SJCRH30 (cell line): ENCODE measurements at regions not wholly inside any gene's neighbourhood (a gene's known extent, or its start where the extent isn't known, plus 50 kb on each side); places are given as distances from the start of the nearest gene placed in this dataset.

Experiments used
- DNase-seq, 2 experiments: peaks; one replicate each; pipeline ENCODE4 v3.0.0-alpha.2; 2015 to 2020
- H3K27ac ChIP-seq: fragments of 250-450 bp; sonication (Bioruptor Pico); 2 replicates; pipeline ENCODE4 v1.5.1; 2020; ENCODE audit warnings: mild to moderate bottlenecking, moderate library complexity
- H3K27me3 ChIP-seq: fragments of 250-450 bp; sonication (Bioruptor Pico); 2 replicates; pipeline ENCODE4 v1.5.1; 2020; ENCODE audit warnings: mild to moderate bottlenecking, moderate library complexity
- H3K36me3 ChIP-seq: fragments of 250-450 bp; sonication (Bioruptor Pico); 2 replicates; pipeline ENCODE4 v1.5.1; 2020; ENCODE audit warnings: mild to moderate bottlenecking, moderate library complexity
- H3K4me1 ChIP-seq: fragments of 250-450 bp; sonication (Bioruptor Pico); 2 replicates; pipeline ENCODE4 v1.5.1; 2020; ENCODE audit warnings: mild to moderate bottlenecking, moderate library complexity
- H3K4me3 ChIP-seq: fragments of 250-450 bp; sonication (Bioruptor Pico); 2 replicates; pipeline ENCODE4 v1.5.1; 2020; ENCODE audit warnings: mild to moderate bottlenecking, moderate library complexity
- H3K9me3 ChIP-seq: fragments of 250-450 bp; sonication (Bioruptor Pico); replicated peaks from 2 replicates; pipeline ENCODE4 v1.5.1; 2020; ENCODE audit warnings: mild to moderate bottlenecking, moderate library complexity

DNA sequence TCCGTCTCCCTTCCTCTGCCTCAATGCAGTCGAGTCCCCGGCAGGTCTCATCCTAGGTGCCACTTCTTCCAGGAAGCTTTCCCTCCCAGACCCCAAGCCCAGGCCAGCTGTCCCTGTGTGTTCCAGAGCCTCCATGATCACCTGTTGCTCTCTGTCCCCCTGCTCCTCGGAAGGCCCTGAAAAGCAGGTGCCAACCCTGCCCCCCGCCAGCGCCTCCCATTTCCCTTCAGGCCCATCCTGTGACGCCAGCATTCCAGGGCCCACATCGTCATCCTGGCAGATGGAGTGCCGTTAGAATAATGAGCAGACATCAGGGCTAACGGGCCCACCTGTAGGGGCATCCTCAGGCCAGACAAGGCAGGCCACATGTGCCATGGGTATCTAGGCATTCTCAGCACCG lies 253.0 kb upstream of the PPP2R2D start:
- Histone ChIP-seq H3K36me3 (no peaks in the 10 kb centered on the region), H3K4me3 (no peak overlapping the region), H3K27ac (no peak overlapping the region), H3K4me1 (no peaks in the 10 kb centered on the region), H3K9me3 (no peaks in the 10 kb centered on the region), H3K27me3 (no peaks in the 10 kb centered on the region)
- DNase-seq, result no peak

DNA sequence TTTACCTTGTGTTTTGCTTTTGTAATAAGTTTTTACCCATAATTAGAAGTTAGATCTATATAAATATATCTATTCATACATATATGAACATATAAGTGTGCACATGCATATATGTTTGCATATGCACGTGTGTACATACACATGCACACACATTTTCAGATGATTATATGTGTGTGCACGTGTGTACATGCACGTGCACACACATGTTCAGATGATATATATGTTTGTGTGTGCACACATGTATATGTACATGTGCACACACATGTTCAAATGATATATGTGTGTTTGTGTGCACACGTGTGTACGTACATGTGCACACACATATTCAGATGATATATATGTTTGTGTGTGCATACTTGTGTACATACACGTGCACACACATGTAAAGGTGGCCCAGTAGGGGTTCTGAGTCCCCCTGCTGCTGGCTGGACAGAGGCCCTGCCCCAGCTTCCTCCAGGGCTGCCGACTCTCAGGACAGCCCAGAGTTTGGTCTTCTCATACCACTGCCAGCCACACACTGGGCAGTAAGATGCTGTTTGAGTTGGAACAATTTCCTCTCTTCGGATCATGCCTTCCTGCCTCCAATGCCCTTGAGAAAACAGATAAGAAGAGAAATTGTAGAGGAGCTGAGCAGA lies 252.3 kb upstream of the PPP2R2D start:
- H3K4me1 ChIP-seq, result no peaks in the 10 kb centered on the region
- H3K4me3 ChIP-seq, result no peak overlapping the region
- H3K9me3 ChIP-seq, result no peaks in the 10 kb centered on the region
- no peaks in the 10 kb centered on the region for H3K27me3 ChIP-seq
- H3K27ac ChIP-seq, result no peak overlapping the region
- DNase-seq, result no peak
- H3K36me3 ChIP-seq, result no peaks in the 10 kb centered on the region

DNA sequence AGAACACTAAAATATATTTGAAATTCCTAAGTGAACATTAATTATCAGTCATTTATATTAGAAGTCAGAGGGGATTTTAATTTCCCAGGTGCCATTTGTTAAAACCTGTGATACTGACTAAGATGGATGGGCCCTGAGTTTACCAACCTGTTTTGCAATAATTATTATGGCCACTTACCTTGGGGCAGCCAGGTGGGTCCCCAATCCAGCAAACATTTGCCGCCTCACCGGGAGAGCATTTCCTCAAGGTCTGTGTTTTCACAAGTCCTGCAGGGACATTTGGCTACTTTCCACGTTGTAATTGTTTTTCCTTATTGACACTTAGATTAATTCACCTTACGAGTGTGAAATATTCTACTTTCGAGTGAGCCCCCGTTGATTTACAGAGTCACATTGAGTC lies 251.2 kb upstream of the PPP2R2D start:
- H3K27me3 ChIP-seq, result no peaks in the 10 kb centered on the region
- H3K4me3 ChIP-seq, result no peak overlapping the region
- no peaks in the 10 kb centered on the region for H3K36me3 ChIP-seq
- H3K27ac ChIP-seq, result no peak overlapping the region
- no peaks in the 10 kb centered on the region for H3K9me3 ChIP-seq
- no peak for DNase-seq
- H3K4me1 ChIP-seq, result no peaks in the 10 kb centered on the region

DNA sequence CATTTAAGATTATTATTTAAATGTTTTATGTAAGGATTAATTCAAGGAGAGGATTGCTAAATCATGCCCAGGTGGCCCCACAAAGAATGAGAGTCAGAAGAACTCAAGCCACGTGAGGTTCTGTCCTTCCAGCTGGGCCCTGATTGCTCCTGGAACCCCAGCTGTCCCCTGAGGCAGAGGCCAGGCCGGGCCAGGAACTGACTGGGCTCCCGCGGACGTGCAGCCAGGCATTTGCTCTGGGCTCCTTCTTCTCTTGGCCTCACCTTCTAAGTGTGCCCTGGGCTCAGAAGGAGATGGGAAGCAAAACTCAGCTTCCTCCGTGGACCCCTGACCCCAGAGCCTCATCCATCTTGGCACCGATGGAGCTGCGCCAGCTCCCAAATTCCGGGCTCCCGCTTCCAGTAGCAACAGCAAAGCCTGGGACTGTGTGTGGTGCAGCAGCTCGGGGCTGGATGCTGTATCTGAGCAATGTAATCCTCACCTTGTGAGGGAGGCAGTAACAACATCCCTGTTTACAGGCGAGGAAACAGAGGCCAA lies 250.6 kb upstream of the PPP2R2D start:
- no peaks in the 10 kb centered on the region for H3K9me3 ChIP-seq

DNA sequence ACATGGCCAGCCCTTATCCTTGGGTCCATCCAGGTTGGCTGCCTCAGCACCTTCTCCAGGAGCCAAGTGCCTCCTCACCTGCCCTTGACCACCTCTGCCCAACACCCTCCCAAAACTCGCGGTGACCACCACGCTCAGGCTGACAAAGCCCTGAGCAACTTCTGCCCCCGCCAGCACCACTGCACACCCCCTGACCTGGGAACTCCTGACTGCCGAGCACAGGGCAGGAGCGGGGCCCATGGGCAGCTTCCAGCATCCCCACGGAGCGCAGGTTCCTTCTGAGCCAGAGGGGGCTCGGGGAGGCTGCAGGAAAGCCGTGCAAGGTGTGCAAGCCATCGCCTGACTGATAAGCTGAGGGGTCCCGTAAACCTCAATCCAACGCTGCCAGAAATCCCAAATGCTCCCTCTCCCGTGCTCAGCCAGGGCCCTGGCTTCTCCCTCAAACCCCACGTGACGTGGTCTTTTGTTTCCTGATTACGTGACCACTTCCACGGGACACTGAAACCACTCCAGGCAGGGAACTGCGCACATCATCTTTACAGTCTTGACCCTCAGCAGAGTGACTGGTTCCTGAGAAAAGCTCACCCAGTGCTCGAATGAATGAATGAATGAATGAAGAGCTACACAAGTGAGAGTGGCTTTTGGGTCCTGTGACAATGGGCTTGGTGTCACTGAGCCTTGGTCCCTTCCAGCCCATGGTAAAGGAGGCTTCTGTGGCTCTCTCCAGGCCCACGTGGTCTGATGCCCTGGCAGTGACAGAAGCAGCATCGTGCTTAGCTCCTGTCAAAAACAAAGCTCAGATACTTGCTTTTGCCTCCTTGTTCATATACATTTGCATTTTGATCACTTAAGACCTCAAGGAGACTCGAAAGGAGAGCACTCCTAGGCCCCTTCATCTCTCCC lies 249.8 kb upstream of the PPP2R2D start:
- no peaks in the 10 kb centered on the region for H3K4me1 ChIP-seq
- H3K36me3 ChIP-seq, result no peaks in the 10 kb centered on the region
- DNase-seq, result no peak
- no peaks in the 10 kb centered on the region for H3K9me3 ChIP-seq
- no peaks in the 10 kb centered on the region for H3K27me3 ChIP-seq
- no peak overlapping the region for H3K4me3 ChIP-seq
- H3K27ac ChIP-seq, result no peak overlapping the region

More for the DNA sequence above, 250.6 kb upstream of the PPP2R2D start:
- no peaks in the 10 kb centered on the region for H3K4me1 ChIP-seq
- no peak for DNase-seq
- H3K36me3 ChIP-seq, result no peaks in the 10 kb centered on the region
- no peak overlapping the region for H3K27ac ChIP-seq
- no peaks in the 10 kb centered on the region for H3K27me3 ChIP-seq
- H3K4me3 ChIP-seq, result no peak overlapping the region

DNA sequence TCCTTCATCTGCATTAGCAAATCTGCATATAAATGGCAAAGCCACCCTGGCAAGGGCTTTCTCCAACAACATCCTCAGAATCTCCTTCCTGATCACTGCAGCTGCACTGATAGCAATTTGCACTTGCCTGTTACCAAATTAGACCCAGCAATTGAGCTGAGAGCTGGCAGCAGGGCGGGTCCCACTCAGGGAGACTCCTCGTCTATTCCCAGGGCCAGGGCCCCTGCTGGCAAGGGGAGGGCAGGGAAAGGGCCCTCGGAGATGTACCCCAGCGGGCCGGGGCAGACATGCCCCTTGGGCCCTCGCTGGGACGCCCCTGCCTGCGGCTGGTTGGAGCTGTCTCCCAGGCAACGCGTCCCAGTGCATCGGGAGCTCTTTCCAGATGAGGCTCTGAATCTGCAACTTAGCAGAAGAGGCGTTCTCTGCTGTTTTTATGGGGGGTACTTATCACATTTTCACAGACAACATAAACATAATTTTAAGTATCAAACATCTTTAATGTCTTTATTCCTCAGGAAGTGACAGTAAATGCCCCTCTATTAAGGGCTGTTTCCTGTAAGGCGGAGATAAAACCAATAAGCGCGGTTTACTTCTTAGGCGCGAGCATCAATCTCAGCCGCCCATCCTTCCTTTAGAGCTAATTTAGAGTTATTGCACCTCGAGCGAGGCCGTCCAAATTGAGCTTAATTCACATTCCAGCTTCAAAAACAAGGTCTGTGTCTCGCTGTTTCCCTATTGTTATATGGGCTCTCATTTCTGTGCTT lies 249.0 kb upstream of the PPP2R2D start:
- Histone ChIP-seq H3K36me3 (no peaks in the 10 kb centered on the region), H3K27me3 (no peaks in the 10 kb centered on the region), H3K9me3 (no peaks in the 10 kb centered on the region), H3K4me3 (no peak overlapping the region), H3K4me1 (no peaks in the 10 kb centered on the region), H3K27ac (no peak overlapping the region)
- no peak for DNase-seq

DNA sequence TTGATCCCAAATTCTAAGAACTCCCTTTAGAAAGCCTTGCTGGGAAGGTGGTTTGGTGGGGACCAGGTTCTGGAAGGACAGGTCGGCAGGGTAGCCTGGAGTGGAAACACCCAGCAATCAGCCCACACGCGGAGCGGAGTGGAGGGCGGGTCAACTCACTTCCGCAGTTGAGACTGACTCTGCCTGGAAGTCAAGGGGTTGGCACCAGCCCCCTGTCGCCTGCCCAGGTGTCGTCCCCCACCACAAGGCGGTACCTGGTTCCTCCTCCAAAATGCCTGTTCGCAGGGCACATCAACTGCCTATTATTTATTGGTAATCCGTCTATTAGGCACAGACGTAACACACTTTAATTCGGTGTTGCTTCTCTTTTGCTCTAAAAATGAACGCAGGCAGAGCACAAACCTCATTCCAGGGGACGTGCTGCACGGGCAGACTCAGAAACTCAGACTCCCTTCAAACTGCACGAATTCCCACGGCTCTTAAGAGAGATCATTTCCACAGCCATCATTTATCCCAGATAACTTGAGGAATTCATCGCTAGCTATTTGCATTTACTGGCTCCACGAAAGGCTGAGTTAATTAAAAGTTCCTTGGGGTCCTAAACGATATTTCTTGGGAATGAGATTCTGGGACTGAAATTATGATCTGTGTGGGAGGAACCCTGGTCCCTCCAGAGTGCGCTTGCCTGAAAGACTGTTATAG lies 248.2 kb upstream of the PPP2R2D start:
- H3K27ac ChIP-seq, result no peak overlapping the region
- no peaks in the 10 kb centered on the region for H3K4me1 ChIP-seq
- no peak for DNase-seq
- H3K4me3 ChIP-seq, result no peak overlapping the region
- H3K9me3 ChIP-seq, result no peaks in the 10 kb centered on the region
- H3K27me3 ChIP-seq, result no peaks in the 10 kb centered on the region
- H3K36me3 ChIP-seq, result no peaks in the 10 kb centered on the region

DNA sequence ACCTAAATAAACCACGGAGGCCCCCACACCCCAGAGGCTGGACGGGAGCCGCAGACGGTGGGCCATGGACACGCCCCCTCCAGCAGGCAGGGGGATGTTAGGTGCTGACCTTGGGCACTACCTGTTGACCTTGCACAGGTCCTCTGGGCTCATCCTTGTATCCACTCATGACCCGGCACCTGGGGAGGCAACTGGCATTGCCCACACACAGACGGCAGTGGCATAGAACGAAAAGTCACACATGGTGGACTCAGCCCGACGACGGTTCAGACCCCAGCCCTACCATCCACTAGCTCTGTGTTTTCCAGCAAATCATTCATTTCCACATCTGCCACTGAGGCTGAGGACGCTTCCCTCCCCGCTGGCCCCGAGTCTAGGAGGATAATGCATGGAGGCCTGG lies 247.7 kb upstream of the PPP2R2D start:
- no peak for DNase-seq
- H3K9me3 ChIP-seq, result no peaks in the 10 kb centered on the region
- H3K4me3 ChIP-seq, result no peak overlapping the region
- H3K4me1 ChIP-seq, result no peaks in the 10 kb centered on the region
- H3K36me3 ChIP-seq, result no peaks in the 10 kb centered on the region
- no peak overlapping the region for H3K27ac ChIP-seq
- no peaks in the 10 kb centered on the region for H3K27me3 ChIP-seq

DNA sequence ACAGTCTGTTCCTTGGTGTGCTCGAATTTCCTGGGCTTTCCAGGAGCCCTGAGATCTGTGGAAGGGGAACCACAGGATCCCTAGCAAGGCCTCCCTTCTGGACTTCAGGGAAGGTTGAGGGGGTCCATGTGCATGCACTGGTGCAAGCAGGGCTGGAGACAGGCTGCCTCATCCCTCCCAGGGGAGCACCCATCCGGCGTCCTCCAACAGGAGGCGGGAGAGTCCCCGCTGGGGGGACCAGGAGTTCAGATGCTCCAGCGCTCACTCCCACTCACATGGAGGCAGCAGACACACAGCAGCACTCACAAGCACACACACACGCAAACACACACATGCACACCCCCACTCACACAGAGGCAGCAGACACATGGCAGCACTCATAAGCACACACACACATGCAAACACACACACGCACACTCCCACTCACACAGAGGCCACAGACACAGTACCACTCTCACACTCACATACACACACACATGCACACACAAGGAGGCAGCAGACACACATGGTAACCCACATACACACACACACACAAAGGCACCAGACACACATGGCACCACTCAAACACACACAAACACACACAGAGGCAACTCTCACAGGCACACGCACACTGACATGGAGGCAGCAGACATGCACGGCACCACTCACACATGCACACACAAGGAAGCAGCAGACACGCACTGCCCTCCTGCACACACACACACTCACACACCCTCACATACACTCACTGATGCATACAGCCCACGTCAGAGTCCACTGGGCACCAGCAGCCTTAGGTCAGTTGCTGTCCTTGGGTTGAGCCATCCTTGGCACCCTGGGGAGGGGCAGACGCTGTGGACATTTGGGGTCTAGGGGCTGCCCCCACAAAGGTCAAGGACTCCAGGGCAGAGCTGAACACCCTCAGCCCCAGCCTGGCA lies 247.0 kb upstream of the PPP2R2D start:
- H3K4me1 ChIP-seq, result no peaks in the 10 kb centered on the region
- no peaks in the 10 kb centered on the region for H3K36me3 ChIP-seq
- H3K4me3 ChIP-seq, result no peak overlapping the region
- no peaks in the 10 kb centered on the region for H3K27me3 ChIP-seq
- H3K27ac ChIP-seq, result no peak overlapping the region
- no peak for DNase-seq
- H3K9me3 ChIP-seq, result no peaks in the 10 kb centered on the region

DNA sequence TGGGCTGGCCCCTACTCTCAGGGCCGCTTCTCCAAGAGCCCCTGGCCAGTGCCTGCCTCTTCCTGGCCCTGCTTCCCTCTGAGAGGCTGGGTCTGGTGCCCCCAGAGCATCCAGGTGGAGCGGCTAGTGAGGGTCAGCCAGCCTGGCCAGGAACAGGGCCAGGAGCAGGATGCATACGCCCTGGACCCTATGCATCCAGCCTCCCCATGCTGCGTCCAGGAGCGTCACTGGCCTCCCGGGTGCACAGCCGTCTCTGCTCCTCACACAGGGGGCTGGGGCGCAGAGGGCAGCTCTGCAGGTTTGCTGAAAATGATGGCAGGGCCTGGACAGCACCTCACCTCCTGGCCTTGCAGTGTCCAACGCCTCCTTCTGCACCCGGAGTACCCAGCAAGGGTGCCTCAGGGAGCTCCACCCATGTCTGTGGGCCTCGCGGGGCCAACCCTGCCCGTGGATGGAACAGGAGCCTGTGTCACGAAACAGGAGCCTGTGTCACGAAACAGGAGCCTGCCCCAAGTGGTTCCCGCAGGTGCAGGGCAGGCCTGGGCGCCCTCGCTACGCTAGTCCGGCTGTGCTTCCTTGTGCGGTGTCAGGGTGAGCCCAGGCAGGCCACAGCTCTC lies 246.2 kb upstream of the PPP2R2D start:
- no peaks in the 10 kb centered on the region for H3K27me3 ChIP-seq
- H3K36me3 ChIP-seq, result no peaks in the 10 kb centered on the region
- H3K4me3 ChIP-seq, result no peak overlapping the region
- H3K27ac ChIP-seq, result no peak overlapping the region
- no peaks in the 10 kb centered on the region for H3K9me3 ChIP-seq
- no peak for DNase-seq
- H3K4me1 ChIP-seq, result no peaks in the 10 kb centered on the region

DNA sequence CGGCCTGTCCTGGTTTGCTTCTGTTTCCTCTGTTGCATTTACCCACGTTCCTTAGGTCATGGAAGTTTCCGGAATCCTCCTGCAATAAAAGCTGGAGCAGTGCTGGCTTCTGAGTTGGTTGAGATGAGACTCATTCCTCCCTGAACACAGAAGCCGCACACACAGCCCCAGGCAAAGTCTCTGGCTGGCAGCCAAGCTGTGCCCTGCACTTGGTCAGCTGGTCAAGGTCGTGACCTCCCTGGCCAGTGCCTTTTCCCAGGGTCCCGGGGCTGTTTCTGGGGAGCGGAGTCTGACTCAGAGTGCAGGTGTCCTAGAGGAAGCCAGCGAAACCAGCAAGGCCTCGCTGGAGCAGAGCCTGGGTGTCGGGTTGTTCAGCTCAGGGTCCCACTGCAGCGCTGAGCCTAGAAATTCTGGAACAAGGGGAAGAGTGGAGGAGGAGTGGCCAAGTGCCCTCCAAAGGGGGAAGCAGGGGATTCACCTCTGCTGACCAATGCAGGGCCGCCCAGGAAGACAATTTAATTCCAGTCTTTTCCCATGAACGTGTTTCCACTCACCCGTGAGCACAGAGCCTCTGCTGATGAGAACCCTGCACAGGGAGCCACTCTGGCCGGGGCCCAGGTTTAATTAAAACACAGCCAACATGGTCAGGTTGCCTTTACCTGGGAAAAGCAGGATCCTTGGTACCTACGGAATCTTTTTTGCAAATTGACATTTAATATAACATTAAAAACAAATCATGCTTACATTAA lies 245.5 kb upstream of the PPP2R2D start:
- no peaks in the 10 kb centered on the region for H3K4me1 ChIP-seq
- no peaks in the 10 kb centered on the region for H3K27me3 ChIP-seq
- no peaks in the 10 kb centered on the region for H3K9me3 ChIP-seq
- no peaks in the 10 kb centered on the region for H3K36me3 ChIP-seq
- no peak for DNase-seq
- H3K27ac ChIP-seq, result no peak overlapping the region
- H3K4me3 ChIP-seq, result no peak overlapping the region

DNA sequence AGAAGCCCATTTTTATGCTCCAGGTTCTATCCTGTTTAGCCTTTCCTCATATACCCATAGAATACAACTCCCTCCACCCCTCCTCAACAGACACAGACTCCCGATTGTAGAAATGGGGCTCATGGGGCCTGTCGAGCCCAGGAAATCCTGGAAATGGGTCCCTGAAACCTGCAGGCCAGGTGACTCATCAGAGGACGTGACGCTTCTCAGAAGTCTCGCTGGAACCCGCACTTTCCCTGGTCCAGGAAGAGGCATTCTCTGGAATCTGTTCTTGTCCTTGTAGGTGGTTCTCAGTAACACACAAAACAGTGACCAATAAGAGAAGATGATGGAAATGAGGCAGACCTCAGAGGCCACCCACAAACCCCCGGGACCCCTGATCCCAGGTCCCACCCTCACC lies 244.8 kb upstream of the PPP2R2D start:
- no peaks in the 10 kb centered on the region for H3K9me3 ChIP-seq
- H3K27ac ChIP-seq, result no peak overlapping the region
- no peak overlapping the region for H3K4me3 ChIP-seq
- no peaks in the 10 kb centered on the region for H3K36me3 ChIP-seq
- H3K27me3 ChIP-seq, result no peaks in the 10 kb centered on the region
- H3K4me1 ChIP-seq, result no peaks in the 10 kb centered on the region
- no peak for DNase-seq

DNA sequence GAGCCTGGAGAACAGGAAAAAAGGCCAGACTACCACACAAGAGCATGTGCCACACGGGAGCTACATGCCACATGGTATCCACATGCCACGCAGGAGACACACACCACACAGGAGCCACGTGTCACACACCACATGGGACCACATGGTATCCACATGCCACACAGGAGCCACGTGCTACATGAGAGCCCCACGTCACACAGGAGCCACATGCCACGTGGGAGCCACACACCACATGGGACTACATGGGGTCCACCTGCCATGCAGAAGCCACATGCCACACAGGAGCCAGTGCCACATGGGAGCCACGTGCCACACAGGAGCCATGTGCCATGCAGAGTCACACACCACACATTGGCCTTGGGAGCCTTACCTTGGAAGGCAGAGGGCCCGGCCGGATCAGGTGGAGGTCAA lies 244.4 kb upstream of the PPP2R2D start:
- no peak overlapping the region for H3K4me3 ChIP-seq
- no peak for DNase-seq

More for the DNA sequence above, 244.4 kb upstream of the PPP2R2D start:
- Histone ChIP-seq H3K9me3 (no peaks in the 10 kb centered on the region), H3K36me3 (no peaks in the 10 kb centered on the region), H3K4me1 (no peaks in the 10 kb centered on the region), H3K27me3 (no peaks in the 10 kb centered on the region), H3K27ac (no peak overlapping the region)
